Tibial nerve (tissue), 4 donors: ENCODE measurements at regions not wholly inside any gene's neighbourhood (a gene's known extent, or its start where the extent isn't known, plus 50 kb on each side); places are given as distances from the start of the nearest gene placed in this dataset.

Experiments
- CTCF ChIP-seq, 5 experiments: fragments of 200-600 bp in 3 of 5; fragments of 450-650 bp in 2 of 5; sonication (generic) in 3 of 5; IDR thresholded peaks; one replicate each; pipeline ENCODE4 v1.5.1; 2016 to 2019; ENCODE audit warnings: antibody characterized with exemption in 5 of 5, mild to moderate bottlenecking in 3 of 5, moderate library complexity in 2 of 5
- EP300 ChIP-seq, 2 donors: sonication (generic); formaldehyde crosslinking; IDR thresholded peaks; one replicate each; pipeline ENCODE4 v1.6.1; 2017; ENCODE audit warnings: antibody characterized with exemption in 2 of 2, mild to moderate bottlenecking in 1 of 2

GRCh38 chr4:178672512-178672911 is 1230.3 kb upstream of the AGA start:
- TF ChIP-seq CTCF (IDR thresholded peaks at IDR 0.05) = no peak
- TF ChIP-seq EP300 (IDR thresholded peaks at IDR 0.05) = no peak
